A673 (cell line): ENCODE measurements at regions not wholly inside any gene's neighbourhood (a gene's known extent, or its start where the extent isn't known, plus 50 kb on each side); places are given as distances from the start of the nearest gene placed in this dataset.

Experiments used
- CTCF ChIP-seq: fragments of 300-800, 200-600 bp; sonication (generic); conservative IDR thresholded peaks from 2 replicates; pipeline ENCODE4 v1.5.1; 2017; ENCODE audit warnings: low read depth, mild to moderate bottlenecking, antibody characterized with exemption, low read length, moderate library complexity, mixed read lengths
- EZH2 ChIP-seq: fragments of 200-600 bp; sonication (generic); IDR thresholded peaks from 2 replicates; pipeline ENCODE4 v1.6.1; 2017; ENCODE audit warnings: borderline replicate concordance, low read depth, mild to moderate bottlenecking, mixed read lengths, antibody characterized with exemption, low read length; ENCODE audit not compliant: poor library complexity, severe bottlenecking

GRCh38 chr14:82521191-82521590, 987.5 kb upstream of the SEL1L start:
- TF ChIP-seq CTCF (no peak), EZH2 (no peak)
